ENCODE measurements at regions not wholly inside any gene's neighbourhood (a gene's known extent, or its start where the extent isn't known, plus 50 kb on each side); places are given as distances from the start of the nearest gene placed in this dataset.
A peak's percentile ranks its signal among the peaks of the same experiment; 100 is the strongest.
"Not testable (repeated sequence)": the region's sequence is repeated elsewhere in the genome, so short reads cannot be mapped to it uniquely, and the experiment has no call there.

DNA sequence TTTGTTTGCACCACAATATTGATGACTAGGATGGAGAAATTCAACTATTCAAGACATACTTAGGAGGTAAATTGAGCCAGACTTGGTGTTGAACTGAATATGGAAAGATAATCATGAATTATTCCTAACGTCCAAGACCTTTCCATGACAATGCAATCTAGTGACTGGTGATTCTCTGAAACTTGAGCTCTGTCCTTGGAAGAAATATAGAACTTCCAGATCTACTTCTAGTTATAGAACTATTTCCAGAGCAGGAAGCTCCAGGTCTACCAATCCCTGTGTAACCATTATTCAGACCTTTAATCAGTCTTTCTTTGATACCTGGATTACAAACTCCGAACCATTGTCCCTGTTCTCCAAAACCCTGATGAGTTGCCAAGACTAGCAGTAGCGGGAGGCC is 272.6 kb upstream of the SLC14A2 start:
- Histone ChIP-seq H3K4me3 (no peak overlapping the region), H3K36me3 (no peaks in the 10 kb centered on the region), H3K4me1 (no peaks in the 10 kb centered on the region), H3K27ac (no peak overlapping the region), H3K27me3 (no peaks in the 10 kb centered on the region), H3K9me3 (no peaks in the 10 kb centered on the region)
- TF ChIP-seq, protein P1, sequence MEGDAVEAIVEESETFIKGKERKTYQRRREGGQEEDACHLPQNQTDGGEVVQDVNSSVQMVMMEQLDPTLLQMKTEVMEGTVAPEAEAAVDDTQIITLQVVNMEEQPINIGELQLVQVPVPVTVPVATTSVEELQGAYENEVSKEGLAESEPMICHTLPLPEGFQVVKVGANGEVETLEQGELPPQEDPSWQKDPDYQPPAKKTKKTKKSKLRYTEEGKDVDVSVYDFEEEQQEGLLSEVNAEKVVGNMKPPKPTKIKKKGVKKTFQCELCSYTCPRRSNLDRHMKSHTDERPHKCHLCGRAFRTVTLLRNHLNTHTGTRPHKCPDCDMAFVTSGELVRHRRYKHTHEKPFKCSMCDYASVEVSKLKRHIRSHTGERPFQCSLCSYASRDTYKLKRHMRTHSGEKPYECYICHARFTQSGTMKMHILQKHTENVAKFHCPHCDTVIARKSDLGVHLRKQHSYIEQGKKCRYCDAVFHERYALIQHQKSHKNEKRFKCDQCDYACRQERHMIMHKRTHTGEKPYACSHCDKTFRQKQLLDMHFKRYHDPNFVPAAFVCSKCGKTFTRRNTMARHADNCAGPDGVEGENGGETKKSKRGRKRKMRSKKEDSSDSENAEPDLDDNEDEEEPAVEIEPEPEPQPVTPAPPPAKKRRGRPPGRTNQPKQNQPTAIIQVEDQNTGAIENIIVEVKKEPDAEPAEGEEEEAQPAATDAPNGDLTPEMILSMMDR (IDR thresholded peaks at IDR 0.05) = no peak
- no peak for TF ChIP-seq POLR2A (IDR thresholded peaks at IDR 0.05)
- no peak for TF ChIP-seq POLR2AphosphoS5 (IDR thresholded peaks at IDR 0.05)
- TF ChIP-seq EP300 (IDR thresholded peaks at IDR 0.05) = no peak
- DNase-seq = no peak
- 91 to 94% methylated on average over 3 of the region's 3 CpGs for WGBS, 2 donors
- intact Hi-C loops (cut with DNase I) = no loop called here

DNA sequence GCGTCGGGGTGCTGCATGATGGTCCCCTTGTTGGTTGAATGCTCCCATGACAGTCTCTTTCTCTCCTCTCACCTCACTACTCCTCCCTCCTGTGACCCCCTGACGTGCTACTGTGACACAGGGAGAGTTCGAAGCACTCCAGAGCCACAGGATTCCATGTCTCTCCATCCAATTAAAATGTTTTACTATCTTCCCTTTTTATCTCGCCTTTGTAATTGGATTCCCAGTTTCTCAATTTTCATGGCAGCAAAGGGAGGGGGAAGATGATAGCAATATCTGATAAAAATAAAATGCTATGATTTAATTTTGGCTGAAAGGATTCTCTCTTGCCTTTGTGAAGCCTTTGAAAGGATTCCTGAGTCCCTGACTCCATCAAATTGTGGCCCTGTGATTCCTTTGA is 271.9 kb upstream of the SLC14A2 start:
- 88 to 90% methylated on average over 5 of the region's 5 CpGs for WGBS, 2 donors
- intact Hi-C loops (cut with DNase I) = no loop called here
- Histone ChIP-seq H3K4me1 (no peaks in the 10 kb centered on the region), H3K27ac (no peak overlapping the region), H3K36me3 (no peaks in the 10 kb centered on the region), H3K4me3 (no peak overlapping the region), H3K27me3 (no peaks in the 10 kb centered on the region), H3K9me3 (no peaks in the 10 kb centered on the region)
- TF ChIP-seq POLR2A (IDR thresholded peaks at IDR 0.05) (no peak), POLR2AphosphoS5 (IDR thresholded peaks at IDR 0.05) (no peak), EP300 (IDR thresholded peaks at IDR 0.05) (no peak)
- TF ChIP-seq, protein P1 (IDR thresholded peaks at IDR 0.05) = no peak
- no peak for DNase-seq

DNA sequence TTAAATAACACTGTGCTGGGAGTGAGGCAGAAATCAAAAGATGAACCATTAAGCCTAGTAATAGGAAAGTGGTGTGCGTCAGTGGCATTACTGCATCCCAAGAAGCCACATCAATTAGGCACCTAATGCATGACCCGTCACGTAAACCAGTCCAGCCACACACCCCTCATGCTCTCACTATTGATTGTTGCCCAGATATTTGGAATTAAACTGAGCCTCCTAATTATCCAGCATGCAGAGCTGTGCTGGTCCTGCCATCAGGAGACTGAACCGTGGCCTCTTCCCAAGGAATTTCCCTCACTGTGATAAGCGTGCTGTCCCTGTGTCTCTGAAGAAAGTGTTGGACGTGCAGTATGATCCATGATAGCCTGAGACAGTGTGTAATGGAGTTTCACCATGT is 270.6 kb upstream of the SLC14A2 start:
- DNase-seq; H3K27ac ChIP-seq; H3K27me3 ChIP-seq; H3K36me3 ChIP-seq; H3K4me3 ChIP-seq; intact Hi-C loops (cut with DNase I); H3K4me1 ChIP-seq; H3K9me3 ChIP-seq: not testable (repeated sequence)
- 92 to 94% methylated on average over 6 of the region's 6 CpGs for WGBS, 2 donors

DNA sequence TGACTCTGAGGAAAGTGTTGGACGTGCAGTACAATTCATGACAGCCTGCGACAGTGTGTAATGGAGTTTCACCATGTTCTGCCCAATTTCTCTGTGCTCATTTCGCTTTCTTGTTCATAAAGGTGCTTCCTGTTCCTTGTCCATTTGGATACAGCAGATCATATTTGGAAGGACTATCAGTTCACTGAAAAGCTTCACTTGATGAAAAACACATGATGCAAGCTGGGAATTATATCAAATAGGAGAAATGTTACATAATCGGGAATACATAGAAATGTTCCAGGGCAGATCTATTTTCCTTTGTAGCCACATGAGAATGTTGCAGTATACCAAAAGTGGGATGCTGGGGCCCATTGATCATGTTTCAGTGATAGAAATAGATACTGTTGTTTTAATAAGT is 266.3 kb upstream of the SLC14A2 start:
- H3K27ac ChIP-seq = no peak overlapping the region
- DNase-seq = no peak
- H3K36me3 ChIP-seq = no peaks in the 10 kb centered on the region

DNA sequence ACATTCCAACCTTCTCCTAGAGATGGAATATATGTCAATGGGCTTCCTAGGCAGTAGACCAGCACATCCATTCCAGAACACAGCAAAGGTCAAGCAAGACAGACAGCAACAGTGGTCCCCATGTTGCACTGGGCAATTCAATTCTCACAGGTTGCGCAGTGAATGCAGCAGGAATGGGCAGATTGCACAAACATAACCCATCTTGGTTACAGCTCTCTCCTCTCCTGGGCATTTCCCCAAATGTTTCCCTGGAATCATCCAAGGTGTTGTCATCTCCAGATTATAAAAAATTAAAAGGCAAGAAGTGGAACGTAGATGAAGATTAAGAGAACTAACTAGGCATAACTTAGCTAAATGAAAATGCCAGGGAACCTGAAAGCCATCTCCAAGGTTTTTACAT is 265.8 kb upstream of the SLC14A2 start:
- no peak for DNase-seq
- H3K36me3 ChIP-seq = no peaks in the 10 kb centered on the region
- WGBS, 2 donors = 92 to 95% methylated on average over 2 of the region's 2 CpGs
- no peaks in the 10 kb centered on the region for H3K9me3 ChIP-seq
- H3K27ac ChIP-seq = no peak overlapping the region
- no peaks in the 10 kb centered on the region for H3K27me3 ChIP-seq
- intact Hi-C loops (cut with DNase I) = no loop called here
- TF ChIP-seq POLR2AphosphoS5 (IDR thresholded peaks at IDR 0.05) (no peak), EP300 (IDR thresholded peaks at IDR 0.05) (no peak)
- TF ChIP-seq, protein P1 (IDR thresholded peaks at IDR 0.05) = no peak
- no peaks in the 10 kb centered on the region for H3K4me1 ChIP-seq
- no peak overlapping the region for H3K4me3 ChIP-seq

More for the DNA sequence above, 266.3 kb upstream of the SLC14A2 start:
- no peaks in the 10 kb centered on the region for H3K9me3 ChIP-seq
- H3K27me3 ChIP-seq = no peaks in the 10 kb centered on the region
- no peak overlapping the region for H3K4me3 ChIP-seq
- no peaks in the 10 kb centered on the region for H3K4me1 ChIP-seq
- intact Hi-C loops (cut with DNase I) = no loop called here
- TF ChIP-seq EP300 (IDR thresholded peaks at IDR 0.05) (no peak), POLR2A (IDR thresholded peaks at IDR 0.05) (no peak), POLR2AphosphoS5 (IDR thresholded peaks at IDR 0.05) (peak in 1 of 4 donors; percentile 29)
- TF ChIP-seq, protein P1 (IDR thresholded peaks at IDR 0.05) = no peak
- WGBS, 2 donors = 92 to 94% methylated on average over 4 of the region's 4 CpGs
